ENCODE measurements at regions not wholly inside any gene's neighbourhood (a gene's known extent, or its start where the extent isn't known, plus 50 kb on each side); places are given as distances from the start of the nearest gene placed in this dataset.

GRCh38 chrX:1099146-1099770 is 113.2 kb downstream of the CRLF2 start:
- TF ChIP-seq CTCF (IDR thresholded peaks at IDR 0.05; ENCODE audit: insufficient read depth, low read depth, low read length) (no peak), EZH2 (IDR thresholded peaks at IDR 0.05; ENCODE audit: insufficient read depth, low read length) (no peak)
